ENCODE measurements at regions not wholly inside any gene's neighbourhood (a gene's known extent, or its start where the extent isn't known, plus 50 kb on each side); places are given as distances from the start of the nearest gene placed in this dataset.

DNA sequence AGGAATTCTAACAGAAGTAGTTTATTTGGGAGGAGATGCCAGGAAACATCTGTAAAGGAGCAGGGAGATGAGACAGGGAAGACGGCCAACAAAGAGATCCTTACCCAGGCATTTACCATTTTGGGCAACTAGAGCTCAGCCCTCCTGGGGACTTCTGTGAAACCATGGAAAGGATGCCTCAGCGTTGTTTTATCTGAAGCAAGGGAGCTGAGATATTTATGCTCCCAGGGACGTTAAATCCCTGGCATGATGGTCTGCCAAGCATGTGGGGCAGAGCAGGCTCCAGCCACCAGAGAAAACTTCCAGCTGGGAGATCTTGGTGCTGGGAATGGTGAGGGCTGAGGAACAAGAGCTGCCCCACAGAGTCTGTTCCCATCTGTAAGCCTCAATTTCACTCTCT is 114.8 kb upstream of the FOXF1 start:
- no peak for DNase-seq

DNA sequence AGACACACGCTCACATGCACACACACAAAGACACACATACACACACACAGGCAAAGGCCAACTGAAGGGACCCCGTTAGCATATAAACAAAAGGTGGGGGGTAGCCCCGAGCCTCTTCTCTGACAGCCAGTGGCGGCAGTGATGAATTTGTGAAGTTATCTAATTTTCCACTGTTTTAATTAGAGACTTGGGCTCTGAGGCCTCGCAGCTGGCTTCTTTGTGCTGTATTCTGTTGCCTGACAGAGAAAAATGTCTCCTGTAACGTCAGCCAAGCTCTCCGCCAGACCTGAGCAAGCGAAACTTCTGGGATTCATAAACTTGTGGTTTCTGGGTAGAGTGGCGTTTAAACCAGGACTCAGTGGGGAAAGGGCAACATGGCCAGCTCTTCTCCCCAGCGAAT is 113.9 kb upstream of the FOXF1 start:
- no peak for DNase-seq

DNA sequence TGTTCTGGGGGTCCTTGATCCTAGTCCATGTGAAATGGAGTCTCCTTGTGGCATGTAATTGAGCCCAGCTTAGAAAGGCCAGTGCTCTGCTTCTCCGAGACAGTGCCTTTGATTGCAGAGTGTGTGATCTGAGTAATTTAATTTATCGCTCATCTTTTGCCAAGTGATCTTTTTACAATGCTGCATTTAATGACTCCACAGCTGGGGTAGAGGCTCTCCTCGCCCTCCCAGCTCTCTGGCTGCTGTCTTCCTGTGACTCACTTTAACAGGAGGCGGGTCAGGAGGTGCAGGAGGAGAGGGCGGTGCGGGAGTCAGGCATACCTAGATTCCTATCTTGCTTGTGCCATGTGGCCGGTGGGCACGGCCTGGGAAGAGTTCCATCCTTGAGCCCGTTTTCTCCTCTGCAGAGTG is 113.4 kb upstream of the FOXF1 start:
- DNase-seq: no peak

DNA sequence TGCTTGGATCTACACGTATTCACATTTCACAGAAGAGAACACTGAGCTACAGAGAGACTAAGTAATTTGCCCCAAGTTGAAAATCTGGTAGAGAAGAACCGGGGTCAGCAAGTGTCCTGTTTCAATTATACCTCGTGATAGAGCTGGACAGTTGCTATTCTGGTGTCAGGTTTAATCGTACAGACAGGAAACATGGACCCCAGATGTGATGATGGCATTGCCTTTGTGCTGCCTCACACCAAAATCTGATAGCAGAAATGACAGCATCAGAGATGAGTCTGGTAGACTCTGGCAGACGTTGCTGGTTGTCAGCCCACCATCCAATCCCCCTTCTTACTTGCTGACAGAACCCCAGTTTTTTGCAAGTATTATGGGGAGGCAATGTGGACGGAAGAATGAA is 112.1 kb upstream of the FOXF1 start:
- no peak for DNase-seq

DNA sequence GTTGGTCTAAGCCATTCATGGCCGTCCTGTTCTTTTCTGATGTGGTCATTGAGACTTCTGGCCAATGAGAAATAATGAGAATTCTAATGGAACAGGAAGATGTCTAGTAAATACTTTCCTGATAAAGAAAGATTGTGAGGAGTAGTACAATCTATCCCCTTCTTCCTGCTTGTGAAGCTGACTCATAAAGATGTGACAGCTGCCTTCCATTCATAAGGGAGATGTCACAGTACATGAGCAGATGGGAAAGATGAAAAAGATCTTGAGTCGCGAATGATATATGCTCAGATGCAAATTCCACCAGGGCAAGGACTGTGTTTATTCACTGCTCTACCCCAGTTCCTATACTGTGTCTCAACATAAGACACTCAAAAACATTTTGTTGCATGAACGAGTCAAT is 111.7 kb upstream of the FOXF1 start:
- DNase-seq: no peak

GRCh38 chr16:86401126-86401525 is 109.2 kb upstream of the FOXF1 start:
- no peak for DNase-seq

GRCh38 chr16:86403085-86403484 is 107.2 kb upstream of the FOXF1 start:
- DNase-seq: no peak

GRCh38 chr16:86403541-86404163 is 106.7 kb upstream of the FOXF1 start:
- no peak for DNase-seq

GRCh38 chr16:86404678-86405077 is 105.6 kb upstream of the FOXF1 start:
- DNase-seq: no peak

DNA sequence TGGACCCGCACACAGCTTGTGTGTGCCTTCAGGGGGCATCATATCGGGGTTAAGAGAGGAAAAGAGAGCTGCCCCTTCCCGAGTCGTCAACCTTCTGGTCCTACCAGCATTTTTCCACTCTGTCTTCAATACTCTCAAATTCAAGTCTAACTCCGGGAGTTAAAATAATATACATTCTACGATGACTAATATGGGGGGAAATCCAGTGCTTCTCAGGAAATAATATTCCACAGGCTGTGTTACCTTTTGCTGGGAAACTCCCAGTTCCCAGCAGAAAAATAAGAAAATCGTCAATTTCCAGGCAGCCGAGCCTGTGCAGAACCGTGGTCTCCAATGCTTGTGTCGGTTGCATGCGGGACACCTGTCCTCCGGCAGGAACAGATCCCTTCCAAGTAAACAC is 105.0 kb upstream of the FOXF1 start:
- no peak for DNase-seq

GRCh38 chr16:86406056-86406455 is 104.3 kb upstream of the FOXF1 start:
- no peak for DNase-seq

DNA sequence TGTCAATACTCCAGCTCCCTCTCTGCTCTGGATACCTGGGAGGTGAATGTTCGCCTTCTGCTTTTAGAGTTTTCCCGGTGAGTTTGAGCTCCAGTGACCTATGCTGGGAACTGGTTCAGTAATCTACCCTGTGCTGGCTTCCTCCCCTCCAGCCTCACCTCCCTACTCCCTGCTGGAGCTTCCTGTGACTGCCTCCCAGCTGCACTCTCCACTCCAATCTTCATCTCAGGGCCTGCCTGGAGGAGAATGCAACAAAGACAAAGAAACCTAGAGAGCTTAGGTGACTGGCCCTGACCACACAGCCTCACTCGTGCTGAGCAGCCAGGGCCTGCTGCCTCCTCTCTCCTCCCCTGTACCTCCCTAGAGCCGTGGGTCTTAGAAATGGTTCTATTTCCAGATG is 101.6 kb upstream of the FOXF1 start:
- DNase-seq: no peak

DNA sequence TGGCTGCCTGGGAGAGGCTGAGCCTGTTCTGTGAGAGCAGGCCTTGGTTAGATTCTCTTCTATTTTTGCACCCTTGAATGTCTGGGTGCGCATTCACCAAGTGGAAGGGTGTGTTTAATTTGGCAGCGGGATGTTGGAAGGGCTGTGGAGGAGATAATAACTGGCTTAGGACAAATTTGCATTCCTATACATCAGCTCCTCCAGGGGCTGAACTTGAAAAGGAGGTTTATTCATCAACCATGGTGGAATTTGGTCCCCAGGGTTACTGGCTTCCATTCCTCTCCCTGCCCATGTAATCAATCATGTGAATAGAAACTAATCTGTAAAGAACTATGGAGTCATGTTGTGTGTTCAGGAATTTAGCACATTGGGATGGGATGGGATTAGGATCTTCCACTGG is 100.2 kb upstream of the FOXF1 start:
- DNase-seq: no peak

GRCh38 chr16:86410529-86410928 is 99.8 kb upstream of the FOXF1 start:
- no peak for DNase-seq

DNA sequence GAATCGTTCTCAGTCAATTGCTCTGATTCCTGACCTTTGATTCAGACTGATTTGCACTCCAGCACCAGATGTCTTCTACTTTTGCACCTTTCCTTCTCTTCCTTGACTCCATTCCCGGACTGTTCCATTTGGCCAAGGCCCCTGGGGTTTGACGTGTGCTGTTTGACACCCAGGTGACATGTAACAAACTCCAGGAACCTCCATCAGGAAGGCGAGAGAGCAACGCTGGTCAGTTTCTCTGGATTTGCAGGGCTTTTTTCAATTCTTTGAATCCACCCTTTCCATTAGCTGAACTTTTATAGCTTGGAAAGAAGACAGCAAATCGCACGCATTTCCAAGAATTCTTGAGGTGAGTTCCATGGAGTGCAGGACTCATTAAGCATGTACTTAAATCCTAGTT is 98.4 kb upstream of the FOXF1 start:
- DNase-seq: no peak

GRCh38 chr16:86414991-86415740 is 95.2 kb upstream of the FOXF1 start:
- DNase-seq: no peak

DNA sequence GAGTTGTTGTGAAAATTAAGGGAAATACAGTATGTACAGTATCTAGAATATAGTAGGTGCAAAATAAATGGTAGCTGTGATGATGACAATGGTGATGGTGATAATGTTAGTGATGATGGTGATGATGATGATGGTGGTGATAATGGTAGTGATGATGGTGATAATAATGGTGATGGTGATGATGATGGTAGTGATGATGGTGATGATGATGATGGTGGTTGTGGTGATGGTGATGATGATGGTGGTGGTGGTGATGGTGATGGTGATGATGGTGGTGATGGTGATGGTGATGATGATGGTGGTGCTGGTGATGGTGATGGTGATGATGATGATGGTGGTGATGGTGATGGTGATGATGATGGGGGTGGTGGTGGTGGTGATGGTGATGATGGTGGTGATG is 91.3 kb upstream of the FOXF1 start:
- DNase-seq: no peak

- no peak for DNase-seq
These were observed 90.8 kb upstream of the FOXF1 start for GRCh38 chr16:86419518-86419917.

GRCh38 chr16:86421995-86422394 is 88.3 kb upstream of the FOXF1 start:
- no peak for DNase-seq

GRCh38 chr16:86424398-86424797 is 85.9 kb upstream of the FOXF1 start:
- DNase-seq: no peak

DNA sequence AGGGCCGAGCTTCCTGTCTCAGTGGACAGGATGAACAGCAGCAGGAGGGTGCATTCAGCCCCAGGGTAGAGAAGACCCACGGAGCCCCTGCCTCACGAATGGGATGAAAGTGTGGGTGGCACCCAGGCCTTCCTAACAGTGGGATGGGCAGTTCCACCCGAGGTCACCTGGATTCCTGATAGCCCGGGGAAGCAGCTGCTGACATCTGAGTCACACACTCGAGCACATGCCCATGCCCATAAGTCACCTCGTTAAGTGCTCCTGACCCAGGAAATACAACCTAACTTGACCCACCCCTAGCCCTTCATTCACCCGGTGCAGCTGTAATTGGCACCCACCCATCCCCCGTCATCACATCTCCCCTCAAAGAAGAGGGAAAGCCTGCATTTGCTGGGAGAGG is 85.3 kb upstream of the FOXF1 start:
- DNase-seq: no peak

- DNase-seq: no peak
These were observed 84.2 kb upstream of the FOXF1 start for GRCh38 chr16:86426063-86426642.

DNA sequence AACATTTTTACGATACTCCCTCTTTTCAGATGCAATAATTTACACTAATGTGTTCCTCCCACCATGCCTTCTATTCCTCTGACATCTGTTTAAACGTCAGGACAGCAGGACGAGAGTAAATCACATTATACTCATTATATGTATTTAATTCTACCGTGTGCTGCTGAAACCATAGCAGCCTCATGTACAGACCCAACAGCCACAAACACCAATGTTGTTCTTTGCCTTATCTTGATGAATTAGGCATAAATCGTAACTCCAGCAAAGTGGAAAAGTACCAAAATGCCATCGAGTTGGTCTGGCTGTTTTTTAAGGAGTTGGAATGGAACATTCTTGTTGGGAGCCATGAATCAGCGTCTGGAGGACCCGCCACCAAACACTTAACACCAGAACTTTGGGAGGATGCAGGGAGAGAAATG is 82.9 kb upstream of the FOXF1 start:
- no peak for DNase-seq

DNA sequence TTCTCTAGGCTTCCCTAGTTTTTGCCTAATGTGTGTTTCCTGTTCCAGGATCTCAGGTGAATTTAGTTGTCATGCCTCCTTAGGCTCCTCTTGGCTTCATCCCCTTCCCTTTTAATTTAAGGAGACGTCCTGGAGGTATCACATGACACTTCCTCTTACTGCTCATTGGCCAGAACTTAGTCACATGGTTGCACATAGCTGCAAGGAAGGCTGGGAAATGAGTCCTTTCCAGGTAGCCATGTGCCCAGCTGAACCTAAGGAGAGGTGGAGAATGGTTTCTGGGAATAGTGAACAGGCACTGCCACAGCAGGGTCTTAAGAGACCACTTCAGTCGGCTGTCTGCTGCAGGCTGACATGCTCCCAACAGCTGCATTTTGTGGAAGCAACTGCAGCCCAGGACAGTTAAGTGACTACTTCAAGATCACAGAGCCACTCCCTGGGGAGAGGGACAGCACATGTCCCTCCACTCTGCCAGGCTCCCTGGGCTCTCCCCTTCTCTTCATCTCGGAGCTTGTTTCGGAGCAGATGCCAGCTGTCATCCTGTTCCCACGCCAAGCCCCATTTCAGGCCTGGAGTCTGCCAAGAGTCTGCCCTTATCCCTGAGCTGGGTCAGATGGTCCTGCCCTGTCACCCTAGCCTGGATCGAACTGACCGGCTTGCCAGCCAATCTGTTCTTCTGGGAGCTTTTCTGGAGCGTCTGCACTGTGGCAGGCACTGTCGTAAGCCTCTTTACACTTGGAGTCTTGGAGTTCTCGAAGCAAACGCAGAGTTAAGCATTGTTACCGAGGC is 81.4 kb upstream of the FOXF1 start:
- no peak for DNase-seq
